GM23338 (cell line): ENCODE measurements at regions not wholly inside any gene's neighbourhood (a gene's known extent, or its start where the extent isn't known, plus 50 kb on each side); places are given as distances from the start of the nearest gene placed in this dataset.

Experiments
- ATAC-seq: fragments of 200-7000 bp; cut with Tn5 transposase; 3 replicates; pipeline ENCODE4 v1.9.1; 2020
- DNase-seq: peaks from one replicate; pipeline ENCODE4 v3.0.0-alpha.2; 2015; ENCODE audit warnings: low spot score
- H2AFZ ChIP-seq: fragments of 200-600 bp; sonication (generic); 2 replicates; pipeline ENCODE4 v1.8.0; 2016; ENCODE audit warnings: antibody characterized with exemption, mild to moderate bottlenecking, moderate library complexity
- H3F3A ChIP-seq: fragments of 200-600 bp; sonication (generic); replicated peaks from 2 replicates; pipeline ENCODE4 v1.8.0; 2017; ENCODE audit warnings: antibody characterized with exemption, mixed run types, low read depth
- H3K27ac ChIP-seq: fragments of 200-600 bp; sonication (generic); 2 replicates; pipeline ENCODE4 v1.6.1; 2016; ENCODE audit warnings: low read depth
- H3K27me3 ChIP-seq: fragments of 200-600 bp; sonication (generic); 2 replicates; pipeline ENCODE4 v1.8.0; 2016; ENCODE audit warnings: mild to moderate bottlenecking, mixed run types, moderate library complexity; ENCODE audit not compliant: insufficient read depth
- H3K36me3 ChIP-seq: fragments of 200-600 bp; sonication (generic); 2 replicates; pipeline ENCODE4 v1.8.0; 2016; ENCODE audit warnings: mild to moderate bottlenecking; ENCODE audit not compliant: insufficient read depth
- H3K4me1 ChIP-seq: fragments of 200-600 bp; sonication (generic); 2 replicates; pipeline ENCODE4 v1.8.0; 2016; ENCODE audit warnings: mild to moderate bottlenecking, moderate library complexity; ENCODE audit not compliant: insufficient read depth
- H3K4me2 ChIP-seq: fragments of 200-600 bp; sonication (generic); 2 replicates; pipeline ENCODE4 v1.7.1; 2017; ENCODE audit warnings: mixed run types
- H3K4me3 ChIP-seq: fragments of 200-600 bp; sonication (generic); 2 replicates; pipeline ENCODE4 v1.6.1; 2016; ENCODE audit warnings: mixed run types
- H3K79me2 ChIP-seq: fragments of 200-600 bp; sonication (generic); replicated peaks from 2 replicates; pipeline ENCODE4 v1.8.0; 2017; ENCODE audit warnings: mild to moderate bottlenecking; ENCODE audit not compliant: insufficient read depth
- H3K9me2 ChIP-seq: fragments of 200-600 bp; sonication (generic); 2 replicates; pipeline ENCODE4 v1.8.0; 2017; ENCODE audit not compliant: insufficient read depth
- H4K20me1 ChIP-seq: fragments of 200-600 bp; sonication (generic); replicated peaks from 2 replicates; pipeline ENCODE4 v1.8.0; 2017; ENCODE audit warnings: mild to moderate bottlenecking; ENCODE audit not compliant: insufficient read depth
- H3K27ac Mint-ChIP-seq: 2 replicates; pipeline ENCODE4 v1.8.0; 2020; ENCODE audit warnings: inconsistent platforms, mild to moderate bottlenecking, moderate library complexity, mixed read lengths
- H3K27me3 Mint-ChIP-seq: 3 replicates; pipeline ENCODE4 v1.8.0; 2022; ENCODE audit warnings: low read depth, mild to moderate bottlenecking, moderate library complexity, mixed read lengths, inconsistent platforms; ENCODE audit not compliant: insufficient read depth, poor library complexity
- H3K36me3 Mint-ChIP-seq: 3 replicates; pipeline ENCODE4 v1.8.0; 2021; ENCODE audit warnings: low read depth, mild to moderate bottlenecking, inconsistent platforms, moderate library complexity, mixed read lengths
- H3K4me1 Mint-ChIP-seq: 3 replicates; pipeline ENCODE4 v1.8.0; 2020; ENCODE audit warnings: mild to moderate bottlenecking, inconsistent platforms, mixed read lengths
- H3K4me3 Mint-ChIP-seq: 3 replicates; pipeline ENCODE4 v1.8.0; 2021; ENCODE audit warnings: moderate library complexity, mild to moderate bottlenecking, inconsistent platforms, mixed read lengths
- H3K9me3 Mint-ChIP-seq: 3 replicates; pipeline ENCODE4 v1.8.0; 2020; ENCODE audit warnings: moderate library complexity, mild to moderate bottlenecking, inconsistent platforms, mixed read lengths
- CREB1 ChIP-seq: fragments of 250-450 bp; sonication (Bioruptor Pico); IDR thresholded peaks from 2 replicates; pipeline ENCODE4 v1.5.0; 2020; ENCODE audit warnings: low read depth, mild to moderate bottlenecking, moderate library complexity
- CTCF ChIP-seq, 2 experiments: fragments of 200-600 bp in 1 of 2; sonication (generic) in 1 of 2; conservative IDR thresholded peaks; 2 replicates each; pipeline versions ENCODE4 v1.5.1 to v1.6.1; 2016 to 2017; ENCODE audit warnings: antibody characterized with exemption in 2 of 2, low read depth in 2 of 2, mild to moderate bottlenecking in 2 of 2, moderate library complexity in 1 of 2
- ETS1 ChIP-seq: IDR thresholded peaks from 2 replicates; pipeline ENCODE4 v1.6.1; 2016; ENCODE audit warnings: antibody characterized with exemption
- EZH2 ChIP-seq: fragments of 200-600 bp; sonication (generic); IDR thresholded peaks from one replicate; pipeline ENCODE4 v1.8.0; 2017; ENCODE audit warnings: antibody characterized with exemption, mild to moderate bottlenecking, low read depth; ENCODE audit not compliant: unreplicated experiment
- JUNB ChIP-seq: IDR thresholded peaks from one replicate; pipeline ENCODE4 v1.6.1; 2016; ENCODE audit warnings: antibody characterized with exemption; ENCODE audit not compliant: unreplicated experiment
- POLR2AphosphoS5 ChIP-seq: IDR thresholded peaks from 2 replicates; pipeline ENCODE4 v1.6.1; 2016; ENCODE audit warnings: antibody characterized with exemption, low read depth
- STAT1 ChIP-seq: IDR thresholded peaks from one replicate; pipeline ENCODE4 v1.6.1; 2016; ENCODE audit warnings: antibody characterized with exemption; ENCODE audit not compliant: unreplicated experiment
- ZNF114 ChIP-seq: fragments of 250-450 bp; sonication (Bioruptor Pico); IDR thresholded peaks from 2 replicates; pipeline ENCODE4 v1.5.0; 2020; ENCODE audit warnings: mild to moderate bottlenecking, moderate library complexity
- ZNF331 ChIP-seq: fragments of 250-450 bp; sonication (Bioruptor Pico); IDR thresholded peaks from 2 replicates; pipeline ENCODE4 v1.5.0; 2020; ENCODE audit warnings: low read depth, mild to moderate bottlenecking, moderate library complexity

GRCh38 chr10:10714327-10714726, 303.3 kb upstream of the CELF2 start:
- H3K79me2 ChIP-seq: no peaks in the 10 kb centered on the region
- no peak for DNase-seq
- no peak overlapping the region for H2AFZ ChIP-seq
- peaks cover 6% of the 10 kb centered on the region for H3K4me1 ChIP-seq
- no peak overlapping the region for H3K4me3 ChIP-seq
- ATAC-seq: no peak
- Mint-ChIP-seq H3K27me3 (no peaks in the 10 kb centered on the region), H3K9me3 (no peaks in the 10 kb centered on the region), H3K36me3 (no peaks in the 10 kb centered on the region), H3K4me3 (no peak overlapping the region), H3K27ac (no peak overlapping the region), H3K4me1 (peaks cover 9% of the 10 kb centered on the region; the same call in 2 of the 3 replicates)
- H3K9me2 ChIP-seq: peaks cover 12% of the 10 kb centered on the region
- H4K20me1 ChIP-seq: no peaks in the 10 kb centered on the region
- no peak overlapping the region for H3K4me2 ChIP-seq
- H3K36me3 ChIP-seq: no peaks in the 10 kb centered on the region
- no peaks in the 10 kb centered on the region for H3K27me3 ChIP-seq
- H3K27ac ChIP-seq: no peak overlapping the region
- no peak for TF ChIP-seq STAT1
- H3F3A ChIP-seq: no peaks in the 10 kb centered on the region

- Histone ChIP-seq H3K79me2 (no peaks in the 10 kb centered on the region), H3F3A (no peaks in the 10 kb centered on the region), H3K4me2 (no peak overlapping the region), H3K9me2 (peaks cover 12% of the 10 kb centered on the region), H3K27ac (no peak overlapping the region), H3K4me1 (no peaks in the 10 kb centered on the region), H3K4me3 (no peak overlapping the region), H3K36me3 (no peaks in the 10 kb centered on the region), H4K20me1 (no peaks in the 10 kb centered on the region), H2AFZ (no peak overlapping the region), H3K27me3 (no peaks in the 10 kb centered on the region)
- Mint-ChIP-seq H3K27ac (no peak overlapping the region), H3K9me3 (no peaks in the 10 kb centered on the region), H3K4me1 (no peaks in the 10 kb centered on the region), H3K4me3 (no peak overlapping the region), H3K27me3 (no peaks in the 10 kb centered on the region), H3K36me3 (no peaks in the 10 kb centered on the region)
- TF ChIP-seq ZNF331 (CRISPR knock-in tag) (no peak), ZNF114 (CRISPR knock-in tag) (no peak), ETS1 (no peak), CREB1 (CRISPR knock-in tag) (no peak), JUNB (no peak), CTCF (conservative IDR thresholded peaks at IDR 0.05; ENCODE audit: low read depth in 2 of 2) (no peak), POLR2AphosphoS5 (no peak)
- no peak for ATAC-seq
- no peak for DNase-seq
Measured at GRCh38 chr10:10716972-10717371, 300.7 kb upstream of the CELF2 start.

- Histone ChIP-seq H3K4me3 (no peak overlapping the region), H3K36me3 (no peaks in the 10 kb centered on the region), H3F3A (no peaks in the 10 kb centered on the region), H4K20me1 (no peaks in the 10 kb centered on the region), H3K4me2 (no peak overlapping the region), H3K27me3 (no peaks in the 10 kb centered on the region), H2AFZ (no peak overlapping the region), H3K4me1 (no peaks in the 10 kb centered on the region), H3K27ac (no peak overlapping the region), H3K9me2 (no peaks in the 10 kb centered on the region; the same call in 1 of the 2 replicates), H3K79me2 (no peaks in the 10 kb centered on the region)
- Mint-ChIP-seq H3K36me3 (no peaks in the 10 kb centered on the region), H3K4me1 (no peaks in the 10 kb centered on the region), H3K4me3 (no peak overlapping the region), H3K27me3 (no peaks in the 10 kb centered on the region), H3K27ac (no peak overlapping the region), H3K9me3 (no peaks in the 10 kb centered on the region)
- no peak for ATAC-seq
- no peak for DNase-seq
- TF ChIP-seq POLR2AphosphoS5: no peak
- TF ChIP-seq ZNF331 (CRISPR knock-in tag): no peak
- no peak for TF ChIP-seq STAT1
- TF ChIP-seq EZH2: no peak
Measured at GRCh38 chr10:10722422-10722821, 295.2 kb upstream of the CELF2 start.
